OCI-LY1 (cell line): ENCODE measurements at regions not wholly inside any gene's neighbourhood (a gene's known extent, or its start where the extent isn't known, plus 50 kb on each side); places are given as distances from the start of the nearest gene placed in this dataset.
A peak's percentile ranks its signal among the peaks of the same experiment; 100 is the strongest.

ENCODE experiments used
- H2AFZ ChIP-seq: fragments of 200-600 bp; sonication (generic), shearing (Covaris generic); 2 replicates; pipeline ENCODE4 v1.6.0; 2014; ENCODE audit warnings: antibody characterized with exemption, mild to moderate bottlenecking, low read length
- H3F3A ChIP-seq: fragments of 200-600 bp; sonication (generic), shearing (Covaris generic); 2 replicates; pipeline ENCODE4 v1.6.0; 2014; ENCODE audit warnings: mild to moderate bottlenecking, antibody characterized with exemption, low read length, moderate library complexity; ENCODE audit not compliant: insufficient read depth
- H3K27ac ChIP-seq: fragments of 200-600 bp; sonication (generic); 2 replicates; pipeline ENCODE4 v1.5.1; 2014; ENCODE audit warnings: low read length, mixed run types, mild to moderate bottlenecking, low read depth; ENCODE audit not compliant: poor library complexity, severe bottlenecking
- H3K27me3 ChIP-seq: fragments of 200-600 bp; sonication (generic); 2 replicates; pipeline ENCODE4 v1.6.0; 2014; ENCODE audit warnings: antibody characterized with exemption, mild to moderate bottlenecking, low read length, moderate library complexity; ENCODE audit not compliant: insufficient read depth
- H3K36me3 ChIP-seq: fragments of 200-600 bp; sonication (generic); 2 replicates; pipeline ENCODE4 v1.6.1; 2014; ENCODE audit warnings: mild to moderate bottlenecking, antibody characterized with exemption, low read length, moderate library complexity, mixed read lengths; ENCODE audit not compliant: insufficient read depth
- H3K4me1 ChIP-seq: fragments of 200-600 bp; sonication (generic); 2 replicates; pipeline ENCODE4 v1.5.1; 2014; ENCODE audit warnings: mild to moderate bottlenecking, low read length, moderate library complexity; ENCODE audit not compliant: insufficient read depth, severe bottlenecking
- H3K4me2 ChIP-seq: fragments of 200-600 bp; sonication (generic), shearing (Covaris generic); 2 replicates; pipeline ENCODE4 v1.6.1; 2014; ENCODE audit warnings: low read length
- H3K4me3 ChIP-seq: fragments of 200-600 bp; sonication (generic); 2 replicates; pipeline ENCODE4 v1.5.1; 2014; ENCODE audit warnings: low read length, low read depth, mild to moderate bottlenecking, mixed read lengths; ENCODE audit not compliant: poor library complexity, severe bottlenecking
- H3K79me2 ChIP-seq: fragments of 200-600 bp; shearing (Covaris generic); 2 replicates; pipeline ENCODE4 v1.6.1; 2016; ENCODE audit warnings: mixed run types, low read length, mixed read lengths; ENCODE audit not compliant: insufficient read depth
- H3K9ac ChIP-seq: fragments of 200-600 bp; sonication (generic), shearing (Covaris generic); 2 replicates; pipeline ENCODE4 v1.6.1; 2014; ENCODE audit warnings: mild to moderate bottlenecking, low read length, mixed read lengths
- H3K9me2 ChIP-seq: fragments of 200-600 bp; sonication (generic), shearing (Covaris generic); 2 replicates; pipeline ENCODE4 v1.6.1; 2014; ENCODE audit warnings: low read depth, mild to moderate bottlenecking, low read length, mixed read lengths
- H3K9me3 ChIP-seq: fragments of 200-600 bp; shearing (Covaris generic); 2 replicates; pipeline ENCODE4 v1.6.1; 2014; ENCODE audit warnings: low read length, mixed read lengths
- H4K20me1 ChIP-seq: fragments of 200-600 bp; sonication (generic), shearing (Covaris generic); 2 replicates; pipeline ENCODE4 v1.6.0; 2016; ENCODE audit warnings: mild to moderate bottlenecking, low read length; ENCODE audit not compliant: insufficient read depth
- CTCF ChIP-seq: fragments of 200-600 bp; sonication (generic), shearing (Covaris generic); IDR thresholded peaks from 2 replicates; pipeline ENCODE4 v1.5.1; 2017; ENCODE audit warnings: mild to moderate bottlenecking, antibody characterized with exemption, low read length, moderate library complexity, mixed read lengths
- EZH2 ChIP-seq: fragments of 200-600 bp; sonication (generic), shearing (Covaris generic); IDR thresholded peaks from 2 replicates; pipeline ENCODE4 v1.8.0; 2017; ENCODE audit warnings: borderline replicate concordance, mixed run types, mild to moderate bottlenecking, antibody characterized with exemption, low read length, moderate library complexity, mixed read lengths

- Histone ChIP-seq H3K9ac (no peak overlapping the region), H3K9me2 (no peaks in the 10 kb centered on the region), H3K27me3 (peaks cover 3% of the 10 kb centered on the region; the same call in 1 of the 2 replicates), H2AFZ (no peak overlapping the region), H3K79me2 (no peaks in the 10 kb centered on the region), H3K4me3 (no peak overlapping the region), H3K4me1 (no peaks in the 10 kb centered on the region), H3K27ac (no peak overlapping the region), H3K9me3 (no peaks in the 10 kb centered on the region), H4K20me1 (no peaks in the 10 kb centered on the region), H3F3A (no peaks in the 10 kb centered on the region), H3K36me3 (no peaks in the 10 kb centered on the region), H3K4me2 (no peak overlapping the region)
- peak; percentile 44 for TF ChIP-seq CTCF
- no peak for TF ChIP-seq EZH2
Observed at GRCh38 chr20:6184086-6184485, 61.3 kb upstream of the FERMT1 start.

- H3K9me2 ChIP-seq: no peaks in the 10 kb centered on the region
- H3K4me3 ChIP-seq: no peak overlapping the region
- no peaks in the 10 kb centered on the region for H3F3A ChIP-seq
- H3K4me1 ChIP-seq: no peaks in the 10 kb centered on the region
- TF ChIP-seq EZH2 (no peak), CTCF (no peak)
- no peaks in the 10 kb centered on the region for H3K9me3 ChIP-seq
- no peak overlapping the region for H3K27ac ChIP-seq
- no peak overlapping the region for H3K9ac ChIP-seq
- no peaks in the 10 kb centered on the region for H3K36me3 ChIP-seq
- no peaks in the 10 kb centered on the region for H4K20me1 ChIP-seq
- H3K27me3 ChIP-seq: no peaks in the 10 kb centered on the region
- H3K4me2 ChIP-seq: no peak overlapping the region
- no peak overlapping the region for H2AFZ ChIP-seq
- no peaks in the 10 kb centered on the region for H3K79me2 ChIP-seq
Observed at GRCh38 chr20:6180531-6180930, 57.7 kb upstream of the FERMT1 start.

GRCh38 chr20:6178537-6178936, 55.7 kb upstream of the FERMT1 start:
- Histone ChIP-seq H3K9me2 (no peaks in the 10 kb centered on the region), H3K27me3 (no peaks in the 10 kb centered on the region), H3K4me2 (no peak overlapping the region), H3K9me3 (no peaks in the 10 kb centered on the region), H3K4me1 (no peaks in the 10 kb centered on the region), H3K27ac (no peak overlapping the region), H3K36me3 (no peaks in the 10 kb centered on the region), H4K20me1 (no peaks in the 10 kb centered on the region), H2AFZ (no peak overlapping the region), H3K4me3 (no peak overlapping the region), H3K79me2 (no peaks in the 10 kb centered on the region), H3F3A (no peaks in the 10 kb centered on the region), H3K9ac (no peak overlapping the region)
- TF ChIP-seq CTCF (peak; percentile 32; the same call in 1 of the 2 replicates), EZH2 (no peak)
